ENCODE measurements at regions not wholly inside any gene's neighbourhood (a gene's known extent, or its start where the extent isn't known, plus 50 kb on each side); places are given as distances from the start of the nearest gene placed in this dataset.

- TF ChIP-seq, protein P1, sequence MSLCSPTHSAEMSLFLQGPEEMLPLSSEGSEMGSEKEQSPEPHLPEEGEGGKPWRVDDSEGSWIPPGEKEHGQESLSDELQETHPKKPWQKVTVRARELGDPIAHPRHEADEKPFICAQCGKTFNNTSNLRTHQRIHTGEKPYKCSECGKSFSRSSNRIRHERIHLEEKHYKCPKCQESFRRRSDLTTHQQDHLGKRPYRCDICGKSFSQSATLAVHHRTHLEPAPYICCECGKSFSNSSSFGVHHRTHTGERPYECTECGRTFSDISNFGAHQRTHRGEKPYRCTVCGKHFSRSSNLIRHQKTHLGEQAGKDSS (CRISPR knock-in tag; IDR thresholded peaks at IDR 0.05; ENCODE audit: borderline replicate concordance, low read depth) = no peak
- TF ChIP-seq BRD4 (CRISPR knock-in tag; IDR thresholded peaks at IDR 0.05) = peak; percentile 93
- peak; percentile 79; the same call in 1 of the 2 replicates for TF ChIP-seq RERE (CRISPR knock-in tag; IDR thresholded peaks at IDR 0.05; ENCODE audit: low read depth)
- TF ChIP-seq SETDB1 (CRISPR knock-in tag; IDR thresholded peaks at IDR 0.05; ENCODE audit: borderline replicate concordance) = no peak
- no peak for TF ChIP-seq FOXP1 (IDR thresholded peaks at IDR 0.05)
- peak; percentile 73 for TF ChIP-seq FOXP1 (CRISPR knock-in tag; IDR thresholded peaks at IDR 0.05)
- no peak for TF ChIP-seq ZNF207 (IDR thresholded peaks at IDR 0.05; ENCODE audit: borderline replicate concordance)
- TF ChIP-seq TARDBP (CRISPR knock-in tag; IDR thresholded peaks at IDR 0.05) = peak; percentile 86
- peak; percentile 90 for TF ChIP-seq PATZ1 (CRISPR knock-in tag; IDR thresholded peaks at IDR 0.05)
- no peak for TF ChIP-seq ZNF660 (CRISPR knock-in tag; IDR thresholded peaks at IDR 0.05; ENCODE audit: borderline replicate concordance, low read depth)
- TF ChIP-seq NKX3-1 (CRISPR knock-in tag; IDR thresholded peaks at IDR 0.05) = peak; percentile 90; the same call in 1 of the 2 replicates
- peak; percentile 87 for TF ChIP-seq ZNF331 (CRISPR knock-in tag; IDR thresholded peaks at IDR 0.05)
- peak; percentile 85 for TF ChIP-seq NR2F6 (IDR thresholded peaks at IDR 0.05)
- TF ChIP-seq NR2F6 (CRISPR knock-in tag; IDR thresholded peaks at IDR 0.05) = peak; percentile 91
- peak; percentile 83 for TF ChIP-seq THAP11 (CRISPR knock-in tag; IDR thresholded peaks at IDR 0.05)
- no peak for TF ChIP-seq ZSCAN31 (CRISPR knock-in tag; IDR thresholded peaks at IDR 0.05; ENCODE audit: low read depth)
- no peak for TF ChIP-seq ZEB1 (IDR thresholded peaks at IDR 0.05; ENCODE audit: insufficient replicate concordance, low read depth)
- TF ChIP-seq ZFP36L1 (CRISPR knock-in tag; IDR thresholded peaks at IDR 0.05) = no peak; the same call in 1 of the 2 replicates
- TF ChIP-seq RORA (CRISPR knock-in tag; IDR thresholded peaks at IDR 0.05) = no peak
- TF ChIP-seq, protein P2, sequence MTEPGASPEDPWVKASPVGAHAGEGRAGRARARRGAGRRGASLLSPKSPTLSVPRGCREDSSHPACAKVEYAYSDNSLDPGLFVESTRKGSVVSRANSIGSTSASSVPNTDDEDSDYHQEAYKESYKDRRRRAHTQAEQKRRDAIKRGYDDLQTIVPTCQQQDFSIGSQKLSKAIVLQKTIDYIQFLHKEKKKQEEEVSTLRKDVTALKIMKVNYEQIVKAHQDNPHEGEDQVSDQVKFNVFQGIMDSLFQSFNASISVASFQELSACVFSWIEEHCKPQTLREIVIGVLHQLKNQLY (CRISPR knock-in tag; IDR thresholded peaks at IDR 0.05) = peak; percentile 99
Observed at GRCh38 chr11:13140028-13140870, 131.1 kb downstream of the RASSF10 start (continued).

All from HepG2 (cell line).